GM04503 (cell line): ENCODE measurements at regions not wholly inside any gene's neighbourhood (a gene's known extent, or its start where the extent isn't known, plus 50 kb on each side); places are given as distances from the start of the nearest gene placed in this dataset.
A peak's percentile ranks its signal among the peaks of the same experiment; 100 is the strongest.

Experiments
- DNase-seq: peaks from one replicate; pipeline ENCODE4 v3.0.0-alpha.2; 2012; ENCODE audit warnings: low read depth

- DNase-seq: peak; percentile 100
Measured at GRCh38 chr2:45177870-45178269, 168.6 kb upstream of the SIX2 start.

- DNase-seq: no peak
Measured at GRCh38 chr2:45176390-45176789, 167.1 kb upstream of the SIX2 start.

- peak; percentile 86 for DNase-seq
Measured at GRCh38 chr2:45173513-45173912, 164.3 kb upstream of the SIX2 start.

- no peak for DNase-seq
Measured at GRCh38 chr2:45172760-45173392, 163.6 kb upstream of the SIX2 start.

GRCh38 chr2:45172142-45172541, 162.9 kb upstream of the SIX2 start:
- no peak for DNase-seq

DNA sequence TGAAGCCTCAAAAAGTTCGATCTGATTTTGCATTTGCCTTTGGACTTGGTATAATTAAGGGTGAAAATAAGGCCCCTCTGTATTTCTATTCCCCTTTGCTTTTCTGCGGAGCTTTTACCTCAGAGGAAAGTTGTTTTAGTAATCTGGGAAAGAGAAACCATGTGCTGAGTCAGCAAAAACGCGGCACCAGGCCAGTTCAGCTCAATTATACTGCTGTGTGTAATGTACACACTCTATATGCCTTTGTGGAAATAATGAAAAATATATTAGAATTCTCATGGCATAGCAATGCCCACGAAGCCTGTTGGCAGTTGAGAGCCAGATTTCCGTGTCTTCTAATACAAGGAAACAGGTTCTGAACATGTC, 161.9 kb upstream of the SIX2 start:
- no peak for DNase-seq

DNA sequence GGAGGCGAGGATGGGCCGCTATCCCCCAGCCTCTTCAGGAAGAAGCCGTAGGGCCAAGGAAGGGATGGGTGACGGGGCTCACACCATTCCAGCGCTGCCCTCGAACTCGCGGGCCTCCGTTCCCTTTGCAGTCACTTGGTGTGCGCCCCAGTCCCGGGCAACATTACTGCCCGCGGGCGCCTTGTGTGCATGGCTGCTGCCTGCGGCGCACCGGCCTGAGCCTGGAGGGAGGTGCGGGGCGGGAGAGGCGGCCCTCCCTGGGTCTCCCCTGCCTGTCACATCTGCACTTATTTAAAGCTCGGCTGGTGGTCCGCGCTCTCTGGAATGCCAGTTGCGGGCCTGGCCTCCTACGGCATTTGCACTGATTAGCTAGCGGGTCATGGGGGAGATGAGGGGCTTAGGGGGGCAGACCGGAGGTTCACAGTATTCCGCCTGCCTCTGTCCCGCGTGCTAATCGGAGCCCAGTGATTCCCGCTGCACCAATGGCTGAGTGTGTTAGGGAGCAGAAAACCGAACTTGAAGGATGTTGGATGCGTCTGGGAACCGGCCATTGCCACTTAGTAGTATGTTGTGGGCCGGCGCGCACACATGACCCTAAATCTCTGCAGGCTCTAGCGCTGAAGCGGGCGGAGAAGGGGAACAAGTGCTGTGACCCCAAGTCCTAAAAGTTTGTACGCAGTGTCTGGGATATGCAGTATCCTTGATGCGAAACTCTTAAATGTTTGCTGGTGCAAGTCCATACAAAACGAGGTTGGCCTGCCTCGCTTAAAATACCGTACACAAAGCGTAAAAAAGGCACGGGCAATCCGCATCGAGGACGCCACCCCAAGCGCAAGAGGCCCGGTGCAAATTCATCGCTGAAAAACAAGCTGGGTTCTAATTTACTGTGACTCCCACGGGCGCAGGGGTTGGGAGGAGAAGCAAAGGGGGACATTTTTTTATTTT, 161.2 kb upstream of the SIX2 start:
- no peak for DNase-seq

- DNase-seq: no peak
Measured at GRCh38 chr2:45169339-45170190, 160.3 kb upstream of the SIX2 start.

- no peak for DNase-seq
Measured at GRCh38 chr2:45168711-45169338, 159.6 kb upstream of the SIX2 start.

DNA sequence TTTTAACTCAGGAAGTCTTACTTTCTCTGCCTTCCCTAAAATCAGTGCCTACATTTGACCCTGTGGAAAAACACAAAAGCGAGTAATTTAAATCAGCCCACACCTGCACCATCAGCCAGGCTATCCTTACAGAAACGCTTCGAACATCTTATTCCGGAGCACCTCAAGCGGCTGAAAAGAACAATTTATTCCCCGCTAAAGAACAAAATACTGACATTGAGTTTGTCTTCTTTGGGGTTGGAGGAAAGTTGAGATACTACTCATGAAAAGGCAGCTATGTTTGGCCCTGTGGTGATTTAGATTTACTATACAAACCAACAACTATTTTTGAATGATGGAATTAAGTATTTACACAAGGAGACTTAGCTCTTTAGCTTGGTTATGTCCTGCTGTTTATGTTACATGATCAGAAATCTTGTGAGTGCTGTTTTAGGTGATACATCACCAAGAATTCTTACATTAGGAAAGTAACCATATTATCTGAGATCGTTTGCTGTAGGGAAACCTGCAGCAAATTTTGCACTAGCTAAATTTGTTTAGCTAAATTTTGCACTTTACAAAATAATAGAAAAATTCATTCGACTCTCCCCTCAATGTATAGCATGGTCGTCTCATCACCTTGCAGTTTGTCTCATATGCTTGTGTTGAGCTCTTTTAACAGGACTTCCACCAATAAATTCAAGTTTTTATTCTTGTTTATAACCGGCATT, 158.8 kb upstream of the SIX2 start:
- DNase-seq: no peak

- no peak for DNase-seq
Measured at GRCh38 chr2:45166229-45166890, 157.1 kb upstream of the SIX2 start.

GRCh38 chr2:45162711-45163110, 153.5 kb upstream of the SIX2 start:
- no peak for DNase-seq

GRCh38 chr2:45156605-45157004, 147.4 kb upstream of the SIX2 start:
- DNase-seq: no peak

- no peak for DNase-seq
Measured at GRCh38 chr2:45154606-45155155, 145.4 kb upstream of the SIX2 start.

- DNase-seq: no peak
Measured at GRCh38 chr2:45154144-45154543, 144.9 kb upstream of the SIX2 start.

- DNase-seq: no peak
Measured at GRCh38 chr2:45153121-45153520, 143.9 kb upstream of the SIX2 start.

GRCh38 chr2:45152691-45153090, 143.4 kb upstream of the SIX2 start:
- no peak for DNase-seq

- DNase-seq: no peak
Measured at GRCh38 chr2:45145073-45145899, 136.0 kb upstream of the SIX2 start.
